Ishikawa (cell line): ENCODE measurements at regions not wholly inside any gene's neighbourhood (a gene's known extent, or its start where the extent isn't known, plus 50 kb on each side); places are given as distances from the start of the nearest gene placed in this dataset.

ENCODE experiments used
- CEBPB ChIP-seq: IDR thresholded peaks from 2 replicates; pipeline ENCODE4 v1.6.1; 2012
- CREB1 ChIP-seq: IDR thresholded peaks from 2 replicates; pipeline ENCODE4 v1.6.1; 2012; ENCODE audit warnings: low read depth
- EGR1 ChIP-seq: IDR thresholded peaks from 2 replicates; pipeline ENCODE4 v1.6.1; 2012
- EP300 ChIP-seq: IDR thresholded peaks from 2 replicates; pipeline ENCODE4 v1.6.1; 2012; ENCODE audit warnings: borderline replicate concordance
- FOXM1 ChIP-seq: IDR thresholded peaks from 2 replicates; pipeline ENCODE4 v1.6.1; 2012; ENCODE audit warnings: low read depth, borderline replicate concordance
- MAX ChIP-seq: IDR thresholded peaks from 2 replicates; pipeline ENCODE4 v1.6.1; 2012
- NFIC ChIP-seq: IDR thresholded peaks from 2 replicates; pipeline ENCODE4 v1.6.1; 2012
- RAD21 ChIP-seq: IDR thresholded peaks from 2 replicates; pipeline ENCODE4 v1.6.1; 2012; ENCODE audit warnings: low read depth
- TAF1 ChIP-seq: IDR thresholded peaks from 2 replicates; pipeline ENCODE4 v1.6.1; 2012; ENCODE audit warnings: low read depth, mild to moderate bottlenecking
- TCF12 ChIP-seq: IDR thresholded peaks from 2 replicates; pipeline ENCODE4 v1.6.1; 2012; ENCODE audit warnings: low read depth
- TEAD4 ChIP-seq: IDR thresholded peaks from 2 replicates; pipeline ENCODE4 v1.6.1; 2012
- YY1 ChIP-seq: IDR thresholded peaks from 2 replicates; pipeline ENCODE4 v1.6.1; 2012; ENCODE audit warnings: low read depth
- ZBTB7A ChIP-seq: IDR thresholded peaks from 2 replicates; pipeline ENCODE4 v1.6.1; 2012; ENCODE audit warnings: low read depth
- TF ChIP-seq, protein P1 (sequence below): IDR thresholded peaks from 2 replicates; pipeline ENCODE4 v1.6.1; 2012; ENCODE audit warnings: low read depth, mild to moderate bottlenecking

DNA sequence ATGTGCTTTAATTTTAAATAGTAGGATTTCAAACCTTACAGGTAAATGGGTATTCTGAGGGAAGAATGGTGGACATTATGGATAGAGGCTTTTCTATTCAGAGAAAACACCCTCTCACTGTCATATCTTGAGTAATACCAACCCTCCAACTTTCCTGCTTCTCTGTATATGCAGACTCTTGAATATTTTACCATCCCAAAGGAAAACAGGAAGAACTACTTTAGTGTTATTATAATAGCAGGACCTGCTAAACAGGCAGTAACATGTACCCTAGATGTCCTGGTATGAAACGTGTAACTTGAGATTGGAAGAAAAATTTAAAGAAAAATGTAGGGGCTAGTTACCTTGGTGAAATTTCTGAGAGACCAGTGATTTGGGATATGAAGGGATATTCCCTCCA, 82.9 kb upstream of the TRHDE start:
- no peak for TF ChIP-seq YY1
- no peak for TF ChIP-seq MAX
- TF ChIP-seq CEBPB, result no peak
- no peak for TF ChIP-seq RAD21
- TF ChIP-seq, protein P1, sequence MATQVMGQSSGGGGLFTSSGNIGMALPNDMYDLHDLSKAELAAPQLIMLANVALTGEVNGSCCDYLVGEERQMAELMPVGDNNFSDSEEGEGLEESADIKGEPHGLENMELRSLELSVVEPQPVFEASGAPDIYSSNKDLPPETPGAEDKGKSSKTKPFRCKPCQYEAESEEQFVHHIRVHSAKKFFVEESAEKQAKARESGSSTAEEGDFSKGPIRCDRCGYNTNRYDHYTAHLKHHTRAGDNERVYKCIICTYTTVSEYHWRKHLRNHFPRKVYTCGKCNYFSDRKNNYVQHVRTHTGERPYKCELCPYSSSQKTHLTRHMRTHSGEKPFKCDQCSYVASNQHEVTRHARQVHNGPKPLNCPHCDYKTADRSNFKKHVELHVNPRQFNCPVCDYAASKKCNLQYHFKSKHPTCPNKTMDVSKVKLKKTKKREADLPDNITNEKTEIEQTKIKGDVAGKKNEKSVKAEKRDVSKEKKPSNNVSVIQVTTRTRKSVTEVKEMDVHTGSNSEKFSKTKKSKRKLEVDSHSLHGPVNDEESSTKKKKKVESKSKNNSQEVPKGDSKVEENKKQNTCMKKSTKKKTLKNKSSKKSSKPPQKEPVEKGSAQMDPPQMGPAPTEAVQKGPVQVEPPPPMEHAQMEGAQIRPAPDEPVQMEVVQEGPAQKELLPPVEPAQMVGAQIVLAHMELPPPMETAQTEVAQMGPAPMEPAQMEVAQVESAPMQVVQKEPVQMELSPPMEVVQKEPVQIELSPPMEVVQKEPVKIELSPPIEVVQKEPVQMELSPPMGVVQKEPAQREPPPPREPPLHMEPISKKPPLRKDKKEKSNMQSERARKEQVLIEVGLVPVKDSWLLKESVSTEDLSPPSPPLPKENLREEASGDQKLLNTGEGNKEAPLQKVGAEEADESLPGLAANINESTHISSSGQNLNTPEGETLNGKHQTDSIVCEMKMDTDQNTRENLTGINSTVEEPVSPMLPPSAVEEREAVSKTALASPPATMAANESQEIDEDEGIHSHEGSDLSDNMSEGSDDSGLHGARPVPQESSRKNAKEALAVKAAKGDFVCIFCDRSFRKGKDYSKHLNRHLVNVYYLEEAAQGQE, result no peak
- no peak for TF ChIP-seq EP300
- no peak for TF ChIP-seq FOXM1
- no peak for TF ChIP-seq TAF1
- TF ChIP-seq NFIC, result no peak
- TF ChIP-seq ZBTB7A, result no peak
- no peak for TF ChIP-seq CREB1
- TF ChIP-seq EGR1, result no peak
- no peak for TF ChIP-seq TEAD4
- no peak for TF ChIP-seq TCF12
